H1 (cell line): ENCODE measurements at regions not wholly inside any gene's neighbourhood (a gene's known extent, or its start where the extent isn't known, plus 50 kb on each side); places are given as distances from the start of the nearest gene placed in this dataset.

Experiments used
- CTCF ChIA-PET: fragments of 300-600 bp; sonication (Branson Sonifier 250); formaldehyde crosslinking; loops from one replicate; lab custom pipeline; 2021; ENCODE audit not compliant: partially characterized antibody; lab: Charles Lee
- POLR2A ChIA-PET: fragments of 300-600 bp; sonication (Branson Sonifier 250); formaldehyde crosslinking; loops from one replicate; lab custom pipeline; 2021; ENCODE audit warnings: inconsistent platforms; ENCODE audit not compliant: partially characterized antibody; lab: Charles Lee
- DNase-seq, 2 experiments: peaks; one replicate each; pipeline versions ENCODE4 v3.0.0 to v3.0.0-alpha.2; 2010 to 2022; ENCODE audit warnings: low spot score in 2 of 2, low read depth in 1 of 2, mixed read lengths in 1 of 2
- FAIRE-seq: peaks from 2 replicates; lab custom pipeline; 2011; peaks lifted over from hg19 to GRCh38; lab: Jason Lieb, UNC
- H2AFZ ChIP-seq: 2 replicates; pipeline ENCODE4 v1.8.1; 2012; ENCODE audit warnings: low read length, inconsistent platforms
- H2AK5ac ChIP-seq: 2 replicates; pipeline ENCODE4 v1.6.1; 2013; ENCODE audit warnings: low read depth, low read length
- H2BK120ac ChIP-seq: replicated peaks from 2 replicates; pipeline ENCODE3; 2013; ENCODE audit warnings: low read depth, low read length, inconsistent platforms
- H2BK12ac ChIP-seq: 2 replicates; pipeline ENCODE4 v1.6.1; 2013; ENCODE audit warnings: low read depth, low read length
- H2BK15ac ChIP-seq: 2 replicates; pipeline ENCODE4 v1.6.1; 2013; ENCODE audit warnings: low read length
- H2BK20ac ChIP-seq: 2 replicates; pipeline ENCODE4 v1.6.1; 2013; ENCODE audit warnings: low read length
- H2BK5ac ChIP-seq: 2 replicates; pipeline ENCODE4 v1.6.1; 2013; ENCODE audit warnings: low read depth, low read length
- H3K14ac ChIP-seq: 2 replicates; pipeline ENCODE4 v1.6.1; 2013; ENCODE audit warnings: inconsistent platforms; ENCODE audit not compliant: insufficient read length
- H3K18ac ChIP-seq: 2 replicates; pipeline ENCODE4 v1.6.1; 2013; ENCODE audit warnings: low read length; ENCODE audit errors: extremely low read depth
- H3K23ac ChIP-seq: 2 replicates; pipeline ENCODE4 v1.6.1; 2013; ENCODE audit warnings: inconsistent platforms; ENCODE audit not compliant: insufficient read length
- H3K23me2 ChIP-seq: 2 replicates; pipeline ENCODE4 v1.6.1; 2013; ENCODE audit warnings: low read depth, low read length
- H3K27ac ChIP-seq: 2 replicates; pipeline ENCODE4 v1.6.1; 2011; ENCODE audit warnings: low read depth, low read length, inconsistent platforms
- H3K27me3 ChIP-seq, 4 experiments: replicated peaks in 1 of 4; 1 replicate in 1 of 4; 2 replicates in 3 of 4; pipeline versions ENCODE4 v1.6.1 to v1.8.1; 2011 to 2013; ENCODE audit warnings: low read length in 3 of 4, mild to moderate bottlenecking in 3 of 4, inconsistent platforms in 2 of 4, mixed read lengths in 2 of 4, moderate library complexity in 1 of 4; ENCODE audit not compliant: control insufficient read depth in 3 of 4, insufficient read depth in 3 of 4; ENCODE audit errors: extremely low read depth in 1 of 4
- H3K36me3 ChIP-seq, 4 experiments: 2 replicates each; pipeline versions ENCODE4 v1.6.1 to v1.8.1; 2011 to 2013; ENCODE audit warnings: mild to moderate bottlenecking in 4 of 4, low read length in 3 of 4, moderate library complexity in 2 of 4, control low read depth in 1 of 4, inconsistent platforms in 1 of 4; ENCODE audit not compliant: insufficient read depth in 4 of 4, control insufficient read depth in 2 of 4
- H3K4ac ChIP-seq: replicated peaks from 2 replicates; pipeline ENCODE3; 2013; ENCODE audit warnings: low read length, low read depth, mixed read lengths, inconsistent platforms; ENCODE audit not compliant: insufficient read length
- H3K4me1 ChIP-seq, 4 experiments: replicated peaks in 1 of 4; 1 replicate in 1 of 4; 2 replicates in 3 of 4; pipeline versions ENCODE4 v1.6.1 to v1.8.1; 2011 to 2013; ENCODE audit warnings: low read length in 3 of 4, inconsistent platforms in 2 of 4, mixed read lengths in 1 of 4; ENCODE audit not compliant: insufficient read depth in 4 of 4, control insufficient read depth in 3 of 4
- H3K4me2 ChIP-seq, 2 experiments: 2 replicates each; pipeline versions ENCODE4 v1.6.1 to v1.8.1; 2011 to 2013; ENCODE audit warnings: low read depth in 2 of 2, low read length in 2 of 2, control low read depth in 1 of 2, inconsistent platforms in 1 of 2, mild to moderate bottlenecking in 1 of 2; ENCODE audit not compliant: insufficient read depth in 1 of 2
- H3K4me3 ChIP-seq, 4 experiments: fragments of 200-600, 300-600 bp in 1 of 4; sonication (generic), shearing (Covaris generic), sonication (Bioruptor Twin) in 1 of 4; 2 replicates each; pipeline versions ENCODE4 v1.5.1 to v1.8.1; 2011 to 2016; ENCODE audit warnings: low read length in 4 of 4, low read depth in 3 of 4, control low read depth in 2 of 4, inconsistent platforms in 2 of 4, mild to moderate bottlenecking in 2 of 4, mixed read lengths in 1 of 4, moderate library complexity in 1 of 4; ENCODE audit not compliant: insufficient read depth in 2 of 4; ENCODE audit errors: extremely low read depth in 1 of 4
- H3K56ac ChIP-seq: replicated peaks from 2 replicates; pipeline ENCODE3; 2013; ENCODE audit warnings: low read depth, mild to moderate bottlenecking, mixed read lengths, low read length, inconsistent platforms; ENCODE audit not compliant: insufficient read length
- H3K79me1 ChIP-seq: 2 replicates; pipeline ENCODE4 v1.6.1; 2013; ENCODE audit warnings: low read depth, low read length, control low read depth
- H3K79me2 ChIP-seq, 2 experiments: 2 replicates each; pipeline versions ENCODE4 v1.6.1 to v1.8.1; 2012 to 2013; ENCODE audit warnings: low read length in 2 of 2, mild to moderate bottlenecking in 2 of 2, inconsistent platforms in 1 of 2; ENCODE audit not compliant: insufficient read depth in 2 of 2, control insufficient read depth in 1 of 2
- H3K9ac ChIP-seq, 4 experiments: replicated peaks in 1 of 4; 1 replicate in 1 of 4; 2 replicates in 3 of 4; pipeline versions ENCODE4 v1.6.1 to v1.8.1; 2011 to 2013; ENCODE audit warnings: low read depth in 3 of 4, low read length in 3 of 4, control low read depth in 2 of 4, mild to moderate bottlenecking in 2 of 4, moderate library complexity in 2 of 4, inconsistent platforms in 1 of 4; ENCODE audit errors: extremely low read depth in 1 of 4
- H3K9me3 ChIP-seq, 2 experiments: 2 replicates each; pipeline versions ENCODE4 v1.6.1 to v1.8.1; 2012 to 2013; ENCODE audit warnings: mild to moderate bottlenecking in 2 of 2, moderate library complexity in 2 of 2, control low read depth in 1 of 2, inconsistent platforms in 1 of 2, low read depth in 1 of 2, low read length in 1 of 2, mixed read lengths in 1 of 2; ENCODE audit not compliant: insufficient read depth in 2 of 2
- H4K20me1 ChIP-seq, 2 experiments: replicated peaks in 1 of 2; 2 replicates each; pipeline versions ENCODE3 to v1.8.1; 2011 to 2013; ENCODE audit warnings: inconsistent platforms in 2 of 2, low read length in 2 of 2, mild to moderate bottlenecking in 1 of 2; ENCODE audit not compliant: insufficient read depth in 2 of 2, control insufficient read depth in 1 of 2
- H4K5ac ChIP-seq: 2 replicates; pipeline ENCODE4 v1.6.1; 2013; ENCODE audit warnings: low read length, low read depth, mixed read lengths, inconsistent platforms; ENCODE audit not compliant: insufficient read length
- H4K8ac ChIP-seq: 2 replicates; pipeline ENCODE4 v1.8.0; 2013; ENCODE audit warnings: mild to moderate bottlenecking, moderate library complexity, low read length, inconsistent platforms; ENCODE audit not compliant: insufficient read depth; ENCODE audit errors: extremely low read depth
- H4K91ac ChIP-seq: replicated peaks from 2 replicates; pipeline ENCODE3; 2013; ENCODE audit warnings: low read length, mixed read lengths, inconsistent platforms; ENCODE audit not compliant: insufficient read length
- ASH2L ChIP-seq: fragments of 200-600, 300-600 bp; sonication (generic); IDR thresholded peaks from one replicate; pipeline ENCODE4 v1.7.1; 2017; ENCODE audit warnings: low read length
- CREB1 ChIP-seq: IDR thresholded peaks from 2 replicates; pipeline ENCODE4 v1.6.1; 2012; ENCODE audit warnings: inconsistent platforms
- JUN ChIP-seq: IDR thresholded peaks from 2 replicates; pipeline ENCODE4 v1.6.1; 2011; ENCODE audit warnings: low read depth, mild to moderate bottlenecking, improper control_type of control experiment, low read length
- KDM4A ChIP-seq: IDR thresholded peaks from one replicate; pipeline ENCODE4 v1.7.1; 2012; ENCODE audit warnings: low read depth, mild to moderate bottlenecking, moderate library complexity, low read length, inconsistent platforms; ENCODE audit not compliant: severe bottlenecking
- NANOG ChIP-seq: IDR thresholded peaks from 2 replicates; pipeline ENCODE4 v1.6.1; 2011; ENCODE audit warnings: low read length, low read depth, mild to moderate bottlenecking, inconsistent platforms; ENCODE audit not compliant: insufficient read depth, poor library complexity, severe bottlenecking
- NRF1 ChIP-seq: IDR thresholded peaks from 2 replicates; pipeline ENCODE4 v1.6.1; 2011; ENCODE audit warnings: mild to moderate bottlenecking, low read depth, low read length, improper control_type of control experiment
- POLR2AphosphoS5 ChIP-seq: IDR thresholded peaks from 2 replicates; pipeline ENCODE4 v1.6.1; 2011; ENCODE audit warnings: low read depth, low read length
- SP4 ChIP-seq: IDR thresholded peaks from 2 replicates; pipeline ENCODE4 v1.6.1; 2012; ENCODE audit warnings: low read length, inconsistent platforms
- SRF ChIP-seq: IDR thresholded peaks from 2 replicates; pipeline ENCODE4 v1.6.1; 2011; ENCODE audit warnings: mild to moderate bottlenecking, low read depth, low read length, moderate library complexity
- SUZ12 ChIP-seq: fragments of 200-600 bp; sonication (generic); IDR thresholded peaks from 2 replicates; pipeline ENCODE4 v1.6.1; 2012; ENCODE audit warnings: mild to moderate bottlenecking, inconsistent platforms, low read length, moderate library complexity, mixed read lengths

GRCh38 chr6:47977314-47977713 is 133.7 kb downstream of the PTCHD4 start:
- H4K5ac ChIP-seq, result no peak overlapping the region
- H3K23me2 ChIP-seq, result no peaks in the 10 kb centered on the region
- H3K27ac ChIP-seq, result no peak overlapping the region; the same call in 1 of the 2 replicates
- no peak overlapping the region for H2BK120ac ChIP-seq
- no peak overlapping the region for H3K9ac ChIP-seq
- no peak overlapping the region for H2BK20ac ChIP-seq
- H3K79me2 ChIP-seq, result no peaks in the 10 kb centered on the region
- no peaks in the 10 kb centered on the region for H3K9me3 ChIP-seq
- H3K79me1 ChIP-seq, result no peaks in the 10 kb centered on the region
- no peak overlapping the region for H3K56ac ChIP-seq
- no peak overlapping the region for H2AK5ac ChIP-seq
- peaks cover 0 to 2% (median 0%) of the 10 kb centered on the region in 4 experiments; a peak in 1 of 7 replicates for H3K4me1 ChIP-seq
- ChIA-PET CTCF (interaction anchor here (0.9 to 1.2 kb wide), 2 partner anchors 23 to 190 kb away, joined by 3 read pairs; no protein-coding TSS in a partner anchor), POLR2A (no interaction called here)
- H3K23ac ChIP-seq, result no peak overlapping the region
- DNase-seq (no peak), FAIRE-seq (peak; percentile 52)
- peak overlapping the region; percentile 88; the same call in 1 of the 2 replicates for H2AFZ ChIP-seq
- H2BK12ac ChIP-seq, result no peak overlapping the region
- H3K14ac ChIP-seq, result no peak overlapping the region
- H3K27me3 ChIP-seq, result no peaks in the 10 kb centered on the region
- H4K8ac ChIP-seq, result no peak overlapping the region
- no peaks in the 10 kb centered on the region for H4K20me1 ChIP-seq
- no peak overlapping the region for H2BK5ac ChIP-seq
- no peak overlapping the region for H3K4ac ChIP-seq
- H3K18ac ChIP-seq, result no peak overlapping the region
- H3K4me3 ChIP-seq, result no peak overlapping the region
- H2BK15ac ChIP-seq, result no peak overlapping the region
- H3K4me2 ChIP-seq, result no peak overlapping the region
- H3K36me3 ChIP-seq, result no peaks in the 10 kb centered on the region
- H4K91ac ChIP-seq, result no peak overlapping the region
- TF ChIP-seq ASH2L, result no peak
- no peak for TF ChIP-seq CREB1
- TF ChIP-seq SUZ12, result no peak
- TF ChIP-seq NRF1, result no peak
- no peak for TF ChIP-seq POLR2AphosphoS5
- TF ChIP-seq SRF, result no peak
- TF ChIP-seq SP4, result no peak
- TF ChIP-seq JUN, result no peak
- no peak for TF ChIP-seq KDM4A
- no peak for TF ChIP-seq NANOG
